ENCODE measurements at regions not wholly inside any gene's neighbourhood (a gene's known extent, or its start where the extent isn't known, plus 50 kb on each side); places are given as distances from the start of the nearest gene placed in this dataset.

GRCh38 chr18:22560797-22561196, 143.1 kb upstream of the CTAGE1 start:
- TF ChIP-seq POLR2A (IDR thresholded peaks at IDR 0.05) = no peak
- no peak for TF ChIP-seq CTCF (IDR thresholded peaks at IDR 0.05)
- no peaks in the 10 kb centered on the region for H3K36me3 ChIP-seq
- no peak overlapping the region for H3K27ac ChIP-seq
- peaks cover 0 to 4% (median 0%) of the 10 kb centered on the region in 4 donors for H3K4me1 ChIP-seq
- DNase-seq = no peak
- no peak overlapping the region for H3K4me3 ChIP-seq
- no peaks in the 10 kb centered on the region for H3K27me3 ChIP-seq
- H3K9me3 ChIP-seq = no peaks in the 10 kb centered on the region

- no peak overlapping the region for H3K27ac ChIP-seq
- peaks cover 0 to 4% (median 0%) of the 10 kb centered on the region in 4 donors for H3K4me1 ChIP-seq
- DNase-seq = peak in 1 of 3 donors; percentile 62
- H3K27me3 ChIP-seq = no peaks in the 10 kb centered on the region
- TF ChIP-seq POLR2A (IDR thresholded peaks at IDR 0.05) (no peak), CTCF (IDR thresholded peaks at IDR 0.05) (peak in 5 of 6 experiments; percentile 8 to 98 (median 96))
- no peaks in the 10 kb centered on the region for H3K9me3 ChIP-seq
- H3K4me3 ChIP-seq = no peak overlapping the region
- no peaks in the 10 kb centered on the region for H3K36me3 ChIP-seq
Observed at GRCh38 chr18:22563164-22563583, 145.5 kb upstream of the CTAGE1 start.

- no peak for TF ChIP-seq POLR2A (IDR thresholded peaks at IDR 0.05)
- no peak for TF ChIP-seq CTCF (IDR thresholded peaks at IDR 0.05)
- Histone ChIP-seq H3K4me1 (peaks cover 0 to 4% (median 0%) of the 10 kb centered on the region in 4 donors), H3K27ac (no peak overlapping the region), H3K9me3 (no peaks in the 10 kb centered on the region), H3K27me3 (no peaks in the 10 kb centered on the region), H3K36me3 (no peaks in the 10 kb centered on the region), H3K4me3 (no peak overlapping the region)
- DNase-seq = no peak
Observed at GRCh38 chr18:22564036-22564435, 146.3 kb upstream of the CTAGE1 start.

- Histone ChIP-seq H3K9me3 (no peaks in the 10 kb centered on the region), H3K27ac (no peak overlapping the region), H3K4me3 (no peak overlapping the region), H3K4me1 (no peaks in the 10 kb centered on the region), H3K27me3 (no peaks in the 10 kb centered on the region), H3K36me3 (no peaks in the 10 kb centered on the region)
- DNase-seq = no peak
- TF ChIP-seq POLR2A (IDR thresholded peaks at IDR 0.05) (no peak), CTCF (IDR thresholded peaks at IDR 0.05) (no peak)
Observed at GRCh38 chr18:22566703-22567420, 149.1 kb upstream of the CTAGE1 start.

DNA sequence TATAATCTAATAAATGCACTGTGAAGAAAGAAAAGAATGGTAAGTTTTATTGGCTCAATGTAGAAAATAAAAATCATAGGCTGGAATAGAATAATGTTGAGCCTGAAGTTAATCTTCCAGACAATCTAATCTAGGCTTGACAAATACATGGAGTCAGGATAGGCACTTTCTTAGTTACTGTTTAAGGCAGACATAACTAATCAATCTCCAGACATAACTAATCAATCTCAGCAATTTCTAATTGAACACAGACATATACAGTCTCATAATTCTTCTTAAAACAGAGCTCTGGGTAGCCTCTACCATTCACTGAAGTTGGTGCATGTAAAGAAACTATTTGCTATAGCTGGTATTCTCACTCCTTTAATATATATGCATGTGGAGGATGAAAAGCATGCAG, 150.1 kb upstream of the CTAGE1 start:
- no peak for DNase-seq
- H3K4me1 ChIP-seq = no peaks in the 10 kb centered on the region
- no peaks in the 10 kb centered on the region for H3K36me3 ChIP-seq
- H3K27ac ChIP-seq = no peak overlapping the region
- no peaks in the 10 kb centered on the region for H3K9me3 ChIP-seq
- no peaks in the 10 kb centered on the region for H3K27me3 ChIP-seq
- TF ChIP-seq POLR2A (IDR thresholded peaks at IDR 0.05) (no peak), CTCF (IDR thresholded peaks at IDR 0.05) (no peak)
- H3K4me3 ChIP-seq = no peak overlapping the region

Measured in Peyer's patch (tissue), 4 donors.